ENCODE measurements at regions not wholly inside any gene's neighbourhood (a gene's known extent, or its start where the extent isn't known, plus 50 kb on each side); places are given as distances from the start of the nearest gene placed in this dataset.

DNA sequence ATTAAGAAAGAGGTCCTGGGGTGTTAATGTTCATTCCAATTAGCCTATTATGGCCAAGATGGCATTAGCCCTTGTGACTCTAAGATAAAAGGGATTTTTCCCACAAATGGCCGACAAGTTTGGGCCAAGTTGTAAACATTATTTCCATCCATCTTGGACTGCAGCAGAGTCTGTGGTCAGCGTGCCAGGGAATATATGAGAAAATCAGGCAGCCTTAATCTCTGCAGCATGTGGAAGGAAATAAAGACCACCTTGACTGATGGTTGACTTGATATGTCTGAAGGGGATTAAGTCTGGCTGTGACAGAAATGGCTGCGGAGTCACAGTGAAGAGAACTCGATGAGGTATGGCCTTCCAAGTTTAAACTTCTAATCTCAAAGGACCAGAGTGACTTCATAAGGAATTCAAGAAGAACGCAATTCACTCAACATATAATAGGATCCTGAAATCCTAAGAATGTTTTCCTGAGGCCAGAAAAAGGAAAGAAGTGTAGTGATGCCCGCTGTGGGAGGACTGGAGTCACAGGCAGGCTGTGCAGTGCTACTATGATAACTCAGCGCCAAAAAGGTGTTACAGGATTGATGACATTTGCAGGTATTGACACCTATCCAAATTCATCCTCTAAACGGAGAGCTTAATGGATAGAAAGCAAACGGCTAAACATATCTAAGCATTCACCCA lies 287.1 kb downstream of the SEC61B start:
- Mint-ChIP-seq H3K4me1 (no peaks in the 10 kb centered on the region), H3K9me3 (no peaks in the 10 kb centered on the region), H3K36me3 (no peaks in the 10 kb centered on the region), H3K27ac (no peak overlapping the region), H3K4me3 (no peak overlapping the region), H3K27me3 (peaks cover 14% of the 10 kb centered on the region)
- no peak for ATAC-seq (ENCODE audit: low read depth)
- DNase-seq: no peak
- POLR2A ChIA-PET: no interaction called here

GRCh38 chr9:99509900-99510535 lies 287.9 kb downstream of the SEC61B start:
- Mint-ChIP-seq H3K4me3 (no peak overlapping the region), H3K27me3 (peaks cover 16% of the 10 kb centered on the region), H3K9me3 (no peaks in the 10 kb centered on the region), H3K36me3 (no peaks in the 10 kb centered on the region), H3K27ac (no peak overlapping the region), H3K4me1 (no peaks in the 10 kb centered on the region)
- DNase-seq (no peak), ATAC-seq (ENCODE audit: low read depth) (no peak)
- POLR2A ChIA-PET: no interaction called here

DNA sequence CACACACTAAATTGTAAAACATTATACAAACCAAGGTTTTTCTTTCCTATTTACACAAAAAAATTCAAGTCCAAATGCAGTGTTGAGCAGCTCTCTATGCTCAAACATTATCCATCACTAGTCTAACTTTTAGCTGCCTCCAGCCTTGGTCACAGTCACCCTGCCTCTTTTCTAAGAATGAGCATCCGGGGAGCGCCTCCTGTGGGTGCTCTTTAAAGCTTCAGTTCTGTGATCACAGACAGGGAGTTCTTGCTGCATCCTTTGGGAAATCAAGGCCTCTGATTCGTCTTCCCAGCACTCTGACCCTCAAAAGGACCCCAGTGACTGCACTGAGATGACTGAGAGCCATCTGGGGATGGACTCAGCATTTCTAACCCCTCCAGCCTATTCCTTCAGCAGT lies 289.6 kb downstream of the SEC61B start:
- H3K4me1 Mint-ChIP-seq: peaks cover 5% of the 10 kb centered on the region
- POLR2A ChIA-PET: no interaction called here
- no peaks in the 10 kb centered on the region for H3K9me3 Mint-ChIP-seq
- no peaks in the 10 kb centered on the region for H3K36me3 Mint-ChIP-seq
- H3K4me3 Mint-ChIP-seq: no peak overlapping the region
- peaks cover 16% of the 10 kb centered on the region for H3K27me3 Mint-ChIP-seq
- no peak for DNase-seq
- H3K27ac Mint-ChIP-seq: no peak overlapping the region
- ATAC-seq (ENCODE audit: low read depth): no peak

- H3K4me3 Mint-ChIP-seq: no peak overlapping the region
- no peaks in the 10 kb centered on the region for H3K36me3 Mint-ChIP-seq
- peaks cover 6% of the 10 kb centered on the region for H3K4me1 Mint-ChIP-seq
- POLR2A ChIA-PET: no interaction called here
- DNase-seq (no peak), ATAC-seq (ENCODE audit: low read depth) (no peak)
- H3K9me3 Mint-ChIP-seq: no peaks in the 10 kb centered on the region
- peaks cover 8% of the 10 kb centered on the region for H3K27me3 Mint-ChIP-seq
- no peak overlapping the region for H3K27ac Mint-ChIP-seq
Observed at GRCh38 chr9:99513441-99514112, 291.5 kb downstream of the SEC61B start.

DNA sequence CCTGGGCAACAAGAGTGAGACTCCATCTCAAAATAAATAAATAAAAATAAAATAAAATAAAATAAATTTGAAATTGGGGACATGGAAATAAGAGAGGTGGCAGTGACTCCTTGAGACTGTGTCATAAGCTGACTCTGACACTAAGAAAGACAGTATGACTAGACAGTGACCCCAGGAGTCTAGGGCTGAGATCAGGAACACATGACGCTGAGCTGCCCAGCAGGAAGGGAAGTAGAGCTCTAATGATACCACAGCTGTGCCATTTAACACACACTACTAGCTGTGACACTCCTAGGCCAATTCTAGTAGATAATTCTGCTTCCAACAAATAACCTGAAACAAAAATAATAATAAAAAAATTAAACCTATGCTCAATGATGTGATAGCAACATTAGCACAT lies 293.0 kb downstream of the SEC61B start:
- no peak for ATAC-seq (ENCODE audit: low read depth)
- no peak overlapping the region for H3K27ac Mint-ChIP-seq
- H3K9me3 Mint-ChIP-seq: peaks cover 2% of the 10 kb centered on the region
- no peaks in the 10 kb centered on the region for H3K36me3 Mint-ChIP-seq
- H3K4me1 Mint-ChIP-seq: peaks cover 6% of the 10 kb centered on the region
- POLR2A ChIA-PET: no interaction called here
- H3K4me3 Mint-ChIP-seq: no peak overlapping the region
- DNase-seq: no peak
- H3K27me3 Mint-ChIP-seq: peaks cover 10% of the 10 kb centered on the region

- no peaks in the 10 kb centered on the region for H3K36me3 Mint-ChIP-seq
- no peak overlapping the region for H3K4me3 Mint-ChIP-seq
- H3K4me1 Mint-ChIP-seq: peaks cover 6% of the 10 kb centered on the region
- POLR2A ChIA-PET: no interaction called here
- peaks cover 10% of the 10 kb centered on the region for H3K27me3 Mint-ChIP-seq
- no peak overlapping the region for H3K27ac Mint-ChIP-seq
- DNase-seq: no peak
- no peak for ATAC-seq (ENCODE audit: low read depth)
- H3K9me3 Mint-ChIP-seq: peaks cover 2% of the 10 kb centered on the region
Observed at GRCh38 chr9:99515895-99516656, 294.0 kb downstream of the SEC61B start.

GRCh38 chr9:99516657-99517049 lies 294.6 kb downstream of the SEC61B start:
- peaks cover 10% of the 10 kb centered on the region for H3K27me3 Mint-ChIP-seq
- H3K36me3 Mint-ChIP-seq: no peaks in the 10 kb centered on the region
- H3K9me3 Mint-ChIP-seq: peaks cover 2% of the 10 kb centered on the region
- POLR2A ChIA-PET: no interaction called here
- peaks cover 6% of the 10 kb centered on the region for H3K4me1 Mint-ChIP-seq
- no peak overlapping the region for H3K4me3 Mint-ChIP-seq
- H3K27ac Mint-ChIP-seq: no peak overlapping the region
- DNase-seq: no peak
- no peak for ATAC-seq (ENCODE audit: low read depth)

DNA sequence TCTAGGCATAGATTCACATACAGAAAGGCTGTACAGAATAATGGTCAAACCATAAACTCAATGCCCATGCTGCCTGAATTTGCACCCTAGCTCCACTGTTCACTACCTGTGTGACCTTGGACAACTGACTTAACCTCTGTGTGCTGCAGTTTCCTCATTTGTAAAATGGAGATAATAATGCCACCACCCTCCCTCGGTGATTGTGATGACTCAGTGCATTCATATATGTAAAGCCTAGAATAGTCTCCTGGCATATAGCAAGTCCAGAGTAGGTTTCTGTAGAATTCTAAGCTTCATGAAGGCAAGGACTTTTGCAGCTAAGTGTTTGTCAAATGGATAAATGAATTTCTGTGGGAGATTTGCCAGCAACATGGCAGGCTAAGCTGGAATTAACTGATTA lies 297.8 kb upstream of the NR4A3 start:
- Mint-ChIP-seq H3K27ac (no peak overlapping the region), H3K9me3 (peaks cover 2% of the 10 kb centered on the region), H3K4me3 (no peak overlapping the region), H3K27me3 (peaks cover 17% of the 10 kb centered on the region), H3K4me1 (no peaks in the 10 kb centered on the region), H3K36me3 (no peaks in the 10 kb centered on the region)
- POLR2A ChIA-PET: no interaction called here
- ATAC-seq (ENCODE audit: low read depth) (no peak), DNase-seq (no peak)

GRCh38 chr9:99531313-99531712 lies 290.4 kb upstream of the NR4A3 start:
- Mint-ChIP-seq H3K9me3 (peaks cover 1% of the 10 kb centered on the region), H3K4me1 (no peaks in the 10 kb centered on the region), H3K4me3 (no peak overlapping the region), H3K36me3 (no peaks in the 10 kb centered on the region), H3K27me3 (peaks cover 26% of the 10 kb centered on the region), H3K27ac (no peak overlapping the region)
- DNase-seq (no peak), ATAC-seq (ENCODE audit: low read depth) (no peak)
- POLR2A ChIA-PET: no interaction called here

DNA sequence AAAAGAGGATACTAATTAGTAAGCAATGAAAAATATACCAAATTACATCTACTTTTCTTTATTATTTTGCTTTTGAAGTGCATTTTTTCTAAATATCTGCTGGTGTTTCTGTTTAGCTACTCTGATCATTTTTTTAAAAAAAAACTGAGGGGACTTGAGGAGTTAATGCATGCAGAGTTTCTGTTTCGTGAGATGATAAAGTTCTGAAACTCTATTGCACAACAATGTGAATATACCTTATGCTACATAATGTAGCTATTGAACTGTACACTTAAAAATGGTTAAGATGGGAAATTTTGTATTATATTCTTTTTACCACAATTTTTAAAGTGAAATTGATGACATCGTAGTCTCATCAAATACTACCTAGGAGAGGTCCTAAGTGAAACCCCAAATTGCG lies 288.3 kb upstream of the NR4A3 start:
- no peak for ATAC-seq (ENCODE audit: low read depth)
- no peak overlapping the region for H3K4me3 Mint-ChIP-seq
- DNase-seq: no peak
- H3K27me3 Mint-ChIP-seq: peaks cover 28% of the 10 kb centered on the region
- no peak overlapping the region for H3K27ac Mint-ChIP-seq
- POLR2A ChIA-PET: no interaction called here
- H3K9me3 Mint-ChIP-seq: peaks cover 1% of the 10 kb centered on the region
- H3K4me1 Mint-ChIP-seq: no peaks in the 10 kb centered on the region
- H3K36me3 Mint-ChIP-seq: no peaks in the 10 kb centered on the region

- POLR2A ChIA-PET: no interaction called here
- peaks cover 29% of the 10 kb centered on the region for H3K27me3 Mint-ChIP-seq
- ATAC-seq (ENCODE audit: low read depth) (no peak), DNase-seq (no peak)
- H3K4me3 Mint-ChIP-seq: no peak overlapping the region
- H3K36me3 Mint-ChIP-seq: peaks cover 2% of the 10 kb centered on the region
- H3K9me3 Mint-ChIP-seq: peaks cover 3% of the 10 kb centered on the region
- no peaks in the 10 kb centered on the region for H3K4me1 Mint-ChIP-seq
- H3K27ac Mint-ChIP-seq: no peak overlapping the region
Observed at GRCh38 chr9:99537996-99538395, 283.7 kb upstream of the NR4A3 start.

- Mint-ChIP-seq H3K27me3 (peaks cover 38% of the 10 kb centered on the region), H3K36me3 (peaks cover 2% of the 10 kb centered on the region), H3K9me3 (peaks cover 7% of the 10 kb centered on the region), H3K4me1 (no peaks in the 10 kb centered on the region), H3K27ac (no peak overlapping the region), H3K4me3 (no peak overlapping the region)
- no peak for DNase-seq
- POLR2A ChIA-PET: no interaction called here
- ATAC-seq (ENCODE audit: low read depth): no peak
Observed at GRCh38 chr9:99544526-99544925, 277.2 kb upstream of the NR4A3 start.

DNA sequence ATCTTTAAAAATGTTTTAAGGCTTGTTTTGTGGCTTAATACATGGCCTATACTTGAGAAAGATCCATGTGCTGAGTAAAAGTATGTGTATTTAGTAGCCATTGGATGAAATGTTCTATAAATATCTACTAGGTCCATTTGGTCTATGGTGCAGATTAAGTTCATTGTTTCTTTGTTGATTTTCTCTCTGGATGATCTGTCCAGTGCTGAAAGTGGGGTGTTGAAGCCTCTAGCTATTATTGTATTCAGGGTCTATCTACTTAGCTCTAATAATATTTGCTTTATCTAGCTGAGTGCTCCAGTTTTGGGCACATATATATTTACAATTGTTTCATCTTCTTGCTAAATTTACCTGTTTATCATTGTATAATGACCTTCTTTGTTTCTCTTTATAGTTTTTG lies 272.2 kb upstream of the NR4A3 start:
- no peak overlapping the region for H3K27ac Mint-ChIP-seq
- ATAC-seq (ENCODE audit: low read depth) (no peak), DNase-seq (no peak)
- no peaks in the 10 kb centered on the region for H3K36me3 Mint-ChIP-seq
- H3K9me3 Mint-ChIP-seq: peaks cover 9% of the 10 kb centered on the region
- H3K4me1 Mint-ChIP-seq: no peaks in the 10 kb centered on the region
- H3K27me3 Mint-ChIP-seq: peaks cover 31% of the 10 kb centered on the region
- POLR2A ChIA-PET: no interaction called here
- H3K4me3 Mint-ChIP-seq: no peak overlapping the region

GRCh38 chr9:99555792-99556191 lies 265.9 kb upstream of the NR4A3 start:
- H3K4me3 Mint-ChIP-seq: no peak overlapping the region
- H3K9me3 Mint-ChIP-seq: peaks cover 6% of the 10 kb centered on the region
- POLR2A ChIA-PET: no interaction called here
- DNase-seq (no peak), ATAC-seq (ENCODE audit: low read depth) (no peak)
- H3K4me1 Mint-ChIP-seq: no peaks in the 10 kb centered on the region
- no peak overlapping the region for H3K27ac Mint-ChIP-seq
- H3K36me3 Mint-ChIP-seq: no peaks in the 10 kb centered on the region
- H3K27me3 Mint-ChIP-seq: peaks cover 5% of the 10 kb centered on the region
